GM12878 (cell line): ENCODE measurements at regions not wholly inside any gene's neighbourhood (a gene's known extent, or its start where the extent isn't known, plus 50 kb on each side); places are given as distances from the start of the nearest gene placed in this dataset.

ENCODE experiments used
- ATAC-seq: fragments of 200-7000 bp; cut with Tn5 transposase; 3 replicates; pipeline ENCODE4 v1.9.1; 2020; ENCODE audit warnings: mild to moderate bottlenecking, moderate library complexity
- BruUV-seq: library from RNA; stranded (reverse); fragments of 400-500 nt; replicated peaks from 2 replicates; lab custom pipeline; 2021; lab: Mats Ljungman, UMichigan
- CTCF ChIA-PET: fragments of 300-600 bp; sonication (Branson Sonifier 250); formaldehyde crosslinking; extraction: SDS; loops from one replicate; lab custom pipeline; 2021; ENCODE audit warnings: inconsistent platforms; lab: Yijun Ruan, JAX
- POLR2A ChIA-PET: fragments of 350-600 bp; formaldehyde crosslinking; extraction: SDS; loops from one replicate; lab custom pipeline; 2021; ENCODE audit warnings: inconsistent platforms; lab: Charles Lee
- RAD21 ChIA-PET: fragments of 300-600 bp; sonication (Branson Sonifier 250); formaldehyde crosslinking; loops from one replicate; lab custom pipeline; 2023; ENCODE audit warnings: antibody characterized with exemption; ENCODE audit not compliant: unreplicated experiment; lab: Charles Lee
- SMC1A ChIA-PET: fragments of 300-600 bp; sonication (Branson Sonifier 250); formaldehyde crosslinking; loops from one replicate; lab custom pipeline; 2023; ENCODE audit not compliant: unreplicated experiment, uncharacterized antibody; lab: Charles Lee
- DNase-seq: peaks from one replicate; pipeline ENCODE4 v3.0.0-alpha.2; 2011; ENCODE audit warnings: low read depth, low spot score
- FAIRE-seq: peaks from 3 replicates; lab custom pipeline; 2011; peaks lifted over from hg19 to GRCh38; lab: Jason Lieb, UNC
- H2AFZ ChIP-seq: 2 replicates; pipeline ENCODE4 v1.6.0; 2011; ENCODE audit warnings: low read depth, low read length, control low read depth; ENCODE audit not compliant: control insufficient read depth
- H3K27ac ChIP-seq: 2 replicates; pipeline ENCODE4 v1.5.1; 2011; ENCODE audit warnings: control low read depth; ENCODE audit not compliant: control insufficient read depth, insufficient read depth
- H3K27me3 ChIP-seq, 2 experiments: replicated peaks in 1 of 2; 2 replicates each; pipeline versions ENCODE4 v1.6.0 to v1.6.1; 2011; ENCODE audit warnings: low read length in 1 of 2; ENCODE audit not compliant: control insufficient read depth in 2 of 2, insufficient read depth in 2 of 2
- H3K36me3 ChIP-seq, 2 experiments: 2 replicates each; pipeline ENCODE4 v1.5.1; 2011; ENCODE audit warnings: low read length in 1 of 2; ENCODE audit not compliant: control insufficient read depth in 2 of 2, insufficient read depth in 2 of 2
- H3K4me1 ChIP-seq: 2 replicates; pipeline ENCODE4 v1.6.1; 2011; ENCODE audit warnings: mild to moderate bottlenecking, low read length, moderate library complexity, mixed read lengths; ENCODE audit not compliant: control insufficient read depth, insufficient read depth
- H3K4me2 ChIP-seq: 2 replicates; pipeline ENCODE4 v1.6.0; 2011; ENCODE audit warnings: control low read depth; ENCODE audit not compliant: control insufficient read depth, insufficient read depth
- H3K4me3 ChIP-seq: fragments of 200-600 bp; sonication (generic); 2 replicates; pipeline ENCODE4 v1.5.1; 2016
- H3K79me2 ChIP-seq: 2 replicates; pipeline ENCODE4 v1.6.0; 2011; ENCODE audit warnings: low read length; ENCODE audit not compliant: control insufficient read depth, insufficient read depth
- H3K9ac ChIP-seq: 2 replicates; pipeline ENCODE4 v1.8.0; 2011; ENCODE audit warnings: low read length, control low read depth, mixed read lengths; ENCODE audit not compliant: control insufficient read depth, insufficient read depth
- H3K9me3 ChIP-seq: replicated peaks from 3 replicates; pipeline ENCODE4 v1.5.1; 2011; ENCODE audit warnings: mild to moderate bottlenecking, low read length; ENCODE audit not compliant: control insufficient read depth, insufficient read depth
- H4K20me1 ChIP-seq: 2 replicates; pipeline ENCODE4 v1.6.0; 2011; ENCODE audit not compliant: control insufficient read depth, insufficient read depth
- EP300 ChIP-seq, 2 experiments: fragments of 150-350 bp in 1 of 2; IDR thresholded peaks; 2 replicates each; pipeline ENCODE4 v1.6.1; 2011 to 2012; ENCODE audit warnings: low read depth in 2 of 2, low read length in 2 of 2, borderline replicate concordance in 1 of 2, improper control_type of control experiment in 1 of 2, inconsistent platforms in 1 of 2; ENCODE audit not compliant: control insufficient read depth in 1 of 2
- LARP7 ChIP-seq: fragments of 450-650 bp; IDR thresholded peaks from 2 replicates; pipeline ENCODE4 v1.6.1; 2017; ENCODE audit warnings: mild to moderate bottlenecking
- PAX5 ChIP-seq: IDR thresholded peaks from 2 replicates; pipeline ENCODE4 v1.6.1; 2011; ENCODE audit warnings: low read depth, low read length, borderline replicate concordance
- RAD51 ChIP-seq: fragments of 450-650 bp; IDR thresholded peaks from 2 replicates; pipeline ENCODE4 v1.6.1; 2016; ENCODE audit warnings: moderate library complexity, mild to moderate bottlenecking, inconsistent platforms
- SMAD5 ChIP-seq: IDR thresholded peaks from 2 replicates; pipeline ENCODE4 v1.6.1; 2016; ENCODE audit warnings: antibody characterized with exemption, low read depth
- SREBF2 ChIP-seq: IDR thresholded peaks from 2 replicates; pipeline ENCODE4 v1.6.1; 2012; ENCODE audit warnings: mild to moderate bottlenecking, low read length
- STAT1 ChIP-seq: fragments of 450-650 bp; conservative IDR thresholded peaks from 2 replicates; pipeline ENCODE4 v1.6.1; 2014; ENCODE audit warnings: antibody characterized with exemption, mild to moderate bottlenecking
- ZBED1 ChIP-seq: IDR thresholded peaks from 2 replicates; pipeline ENCODE4 v1.6.1; 2016; ENCODE audit warnings: borderline replicate concordance
- ZNF274 ChIP-seq: IDR thresholded peaks from one replicate; pipeline ENCODE4 v1.8.0; 2011; ENCODE audit not compliant: insufficient read length, insufficient read depth
- ZZZ3 ChIP-seq: IDR thresholded peaks from 2 replicates; pipeline ENCODE4 v1.6.1; 2011; ENCODE audit warnings: low read depth; ENCODE audit not compliant: control insufficient read depth, insufficient read length
- WGBS: methylation state at CpG from one replicate; pipeline ENCODE4 v1.1.6; 2016; ENCODE audit warnings: low lambda C conversion rate; ENCODE audit not compliant: insufficient replicate concordance, insufficient coverage; ENCODE audit errors: missing lambda C conversion rate; 5-methylcytosine and 5-hydroxymethylcytosine counted together
- in situ Hi-C: fragments of 300-500 bp; cut with MboI; formaldehyde crosslinking; loops from 9 replicates; pipeline ENCODE4 v1.14.3; 2018; ENCODE audit warnings: mixed read lengths
- intact Hi-C: fragments of 100-400 bp; cut with micrococcal nuclease; formaldehyde crosslinking; loops from one replicate; pipeline ENCODE4 v1.14.2; 2022; ENCODE audit not compliant: unreplicated experiment
- TF ChIP-seq, protein P1 (sequence below): fragments of 450-650 bp; conservative IDR thresholded peaks from 2 replicates; pipeline ENCODE4 v1.6.1; 2017; ENCODE audit warnings: mild to moderate bottlenecking, moderate library complexity
- TF ChIP-seq, protein P2 (sequence below): fragments of 450-650 bp; IDR thresholded peaks from 2 replicates; pipeline ENCODE4 v1.6.1; 2014; ENCODE audit warnings: mild to moderate bottlenecking
- TF ChIP-seq, protein P3 (sequence below): fragments of 450-650 bp; IDR thresholded peaks from 2 replicates; pipeline ENCODE4 v1.6.1; 2017; ENCODE audit warnings: antibody characterized with exemption, mild to moderate bottlenecking, moderate library complexity
- TF ChIP-seq, protein P4 (sequence below): fragments of 450-650 bp; formaldehyde crosslinking; IDR thresholded peaks from 2 replicates; pipeline ENCODE4 v1.4.0; 2020; ENCODE audit warnings: mild to moderate bottlenecking, moderate library complexity
- TF ChIP-seq, protein P5 (sequence below): IDR thresholded peaks from 2 replicates; pipeline ENCODE4 v1.6.1; 2012; ENCODE audit warnings: low read depth, low read length, improper control_type of control experiment

DNA sequence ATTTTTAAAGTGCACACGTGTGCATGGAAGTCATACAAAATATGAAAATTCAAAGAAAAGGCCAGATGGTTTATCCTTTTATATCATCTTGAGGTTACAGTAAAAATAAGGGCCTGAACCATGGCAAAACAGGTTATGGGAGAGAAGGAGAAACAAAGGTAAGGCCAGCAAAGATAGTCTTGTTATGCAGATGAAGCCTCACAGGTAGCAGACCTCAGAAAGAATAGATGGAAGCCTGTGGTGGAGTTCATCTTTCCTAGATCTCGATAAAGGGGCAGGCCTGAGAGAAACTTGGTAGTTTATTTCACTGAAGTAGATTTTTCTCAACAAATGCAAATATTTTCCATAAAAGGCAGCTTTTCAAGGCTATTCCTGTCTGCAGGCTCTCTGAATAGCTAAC lies 693.8 kb downstream of the KHDRBS2 start:
- DNase-seq = no peak
- in situ Hi-C loops = no loop called here
- SMC1A ChIA-PET = no interaction called here
- TF ChIP-seq ZNF274 = no peak
- no peak for TF ChIP-seq RAD51
- no peak for TF ChIP-seq PAX5
- no peak for TF ChIP-seq SMAD5
- TF ChIP-seq LARP7 = no peak
- TF ChIP-seq, protein P1, sequence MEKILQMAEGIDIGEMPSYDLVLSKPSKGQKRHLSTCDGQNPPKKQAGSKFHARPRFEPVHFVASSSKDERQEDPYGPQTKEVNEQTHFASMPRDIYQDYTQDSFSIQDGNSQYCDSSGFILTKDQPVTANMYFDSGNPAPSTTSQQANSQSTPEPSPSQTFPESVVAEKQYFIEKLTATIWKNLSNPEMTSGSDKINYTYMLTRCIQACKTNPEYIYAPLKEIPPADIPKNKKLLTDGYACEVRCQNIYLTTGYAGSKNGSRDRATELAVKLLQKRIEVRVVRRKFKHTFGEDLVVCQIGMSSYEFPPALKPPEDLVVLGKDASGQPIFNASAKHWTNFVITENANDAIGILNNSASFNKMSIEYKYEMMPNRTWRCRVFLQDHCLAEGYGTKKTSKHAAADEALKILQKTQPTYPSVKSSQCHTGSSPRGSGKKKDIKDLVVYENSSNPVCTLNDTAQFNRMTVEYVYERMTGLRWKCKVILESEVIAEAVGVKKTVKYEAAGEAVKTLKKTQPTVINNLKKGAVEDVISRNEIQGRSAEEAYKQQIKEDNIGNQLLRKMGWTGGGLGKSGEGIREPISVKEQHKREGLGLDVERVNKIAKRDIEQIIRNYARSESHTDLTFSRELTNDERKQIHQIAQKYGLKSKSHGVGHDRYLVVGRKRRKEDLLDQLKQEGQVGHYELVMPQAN = no peak
- TF ChIP-seq, protein P2, sequence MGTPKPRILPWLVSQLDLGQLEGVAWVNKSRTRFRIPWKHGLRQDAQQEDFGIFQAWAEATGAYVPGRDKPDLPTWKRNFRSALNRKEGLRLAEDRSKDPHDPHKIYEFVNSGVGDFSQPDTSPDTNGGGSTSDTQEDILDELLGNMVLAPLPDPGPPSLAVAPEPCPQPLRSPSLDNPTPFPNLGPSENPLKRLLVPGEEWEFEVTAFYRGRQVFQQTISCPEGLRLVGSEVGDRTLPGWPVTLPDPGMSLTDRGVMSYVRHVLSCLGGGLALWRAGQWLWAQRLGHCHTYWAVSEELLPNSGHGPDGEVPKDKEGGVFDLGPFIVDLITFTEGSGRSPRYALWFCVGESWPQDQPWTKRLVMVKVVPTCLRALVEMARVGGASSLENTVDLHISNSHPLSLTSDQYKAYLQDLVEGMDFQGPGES = no peak
- TF ChIP-seq, protein P3, sequence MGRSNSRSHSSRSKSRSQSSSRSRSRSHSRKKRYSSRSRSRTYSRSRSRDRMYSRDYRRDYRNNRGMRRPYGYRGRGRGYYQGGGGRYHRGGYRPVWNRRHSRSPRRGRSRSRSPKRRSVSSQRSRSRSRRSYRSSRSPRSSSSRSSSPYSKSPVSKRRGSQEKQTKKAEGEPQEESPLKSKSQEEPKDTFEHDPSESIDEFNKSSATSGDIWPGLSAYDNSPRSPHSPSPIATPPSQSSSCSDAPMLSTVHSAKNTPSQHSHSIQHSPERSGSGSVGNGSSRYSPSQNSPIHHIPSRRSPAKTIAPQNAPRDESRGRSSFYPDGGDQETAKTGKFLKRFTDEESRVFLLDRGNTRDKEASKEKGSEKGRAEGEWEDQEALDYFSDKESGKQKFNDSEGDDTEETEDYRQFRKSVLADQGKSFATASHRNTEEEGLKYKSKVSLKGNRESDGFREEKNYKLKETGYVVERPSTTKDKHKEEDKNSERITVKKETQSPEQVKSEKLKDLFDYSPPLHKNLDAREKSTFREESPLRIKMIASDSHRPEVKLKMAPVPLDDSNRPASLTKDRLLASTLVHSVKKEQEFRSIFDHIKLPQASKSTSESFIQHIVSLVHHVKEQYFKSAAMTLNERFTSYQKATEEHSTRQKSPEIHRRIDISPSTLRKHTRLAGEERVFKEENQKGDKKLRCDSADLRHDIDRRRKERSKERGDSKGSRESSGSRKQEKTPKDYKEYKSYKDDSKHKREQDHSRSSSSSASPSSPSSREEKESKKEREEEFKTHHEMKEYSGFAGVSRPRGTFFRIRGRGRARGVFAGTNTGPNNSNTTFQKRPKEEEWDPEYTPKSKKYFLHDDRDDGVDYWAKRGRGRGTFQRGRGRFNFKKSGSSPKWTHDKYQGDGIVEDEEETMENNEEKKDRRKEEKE = no peak
- TF ChIP-seq EP300 (IDR thresholded peaks at IDR 0.05; ENCODE audit: borderline replicate concordance in 1 of 2, control insufficient read depth in 1 of 2, low read depth in 2 of 2, low read length in 2 of 2) = no peak
- TF ChIP-seq, protein P4, sequence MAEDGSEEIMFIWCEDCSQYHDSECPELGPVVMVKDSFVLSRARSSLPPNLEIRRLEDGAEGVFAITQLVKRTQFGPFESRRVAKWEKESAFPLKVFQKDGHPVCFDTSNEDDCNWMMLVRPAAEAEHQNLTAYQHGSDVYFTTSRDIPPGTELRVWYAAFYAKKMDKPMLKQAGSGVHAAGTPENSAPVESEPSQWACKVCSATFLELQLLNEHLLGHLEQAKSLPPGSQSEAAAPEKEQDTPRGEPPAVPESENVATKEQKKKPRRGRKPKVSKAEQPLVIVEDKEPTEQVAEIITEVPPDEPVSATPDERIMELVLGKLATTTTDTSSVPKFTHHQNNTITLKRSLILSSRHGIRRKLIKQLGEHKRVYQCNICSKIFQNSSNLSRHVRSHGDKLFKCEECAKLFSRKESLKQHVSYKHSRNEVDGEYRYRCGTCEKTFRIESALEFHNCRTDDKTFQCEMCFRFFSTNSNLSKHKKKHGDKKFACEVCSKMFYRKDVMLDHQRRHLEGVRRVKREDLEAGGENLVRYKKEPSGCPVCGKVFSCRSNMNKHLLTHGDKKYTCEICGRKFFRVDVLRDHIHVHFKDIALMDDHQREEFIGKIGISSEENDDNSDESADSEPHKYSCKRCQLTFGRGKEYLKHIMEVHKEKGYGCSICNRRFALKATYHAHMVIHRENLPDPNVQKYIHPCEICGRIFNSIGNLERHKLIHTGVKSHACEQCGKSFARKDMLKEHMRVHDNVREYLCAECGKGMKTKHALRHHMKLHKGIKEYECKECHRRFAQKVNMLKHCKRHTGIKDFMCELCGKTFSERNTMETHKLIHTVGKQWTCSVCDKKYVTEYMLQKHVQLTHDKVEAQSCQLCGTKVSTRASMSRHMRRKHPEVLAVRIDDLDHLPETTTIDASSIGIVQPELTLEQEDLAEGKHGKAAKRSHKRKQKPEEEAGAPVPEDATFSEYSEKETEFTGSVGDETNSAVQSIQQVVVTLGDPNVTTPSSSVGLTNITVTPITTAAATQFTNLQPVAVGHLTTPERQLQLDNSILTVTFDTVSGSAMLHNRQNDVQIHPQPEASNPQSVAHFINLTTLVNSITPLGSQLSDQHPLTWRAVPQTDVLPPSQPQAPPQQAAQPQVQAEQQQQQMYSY (CRISPR knock-in tag) = no peak
- TF ChIP-seq ZBED1 = no peak
- TF ChIP-seq, protein P5, sequence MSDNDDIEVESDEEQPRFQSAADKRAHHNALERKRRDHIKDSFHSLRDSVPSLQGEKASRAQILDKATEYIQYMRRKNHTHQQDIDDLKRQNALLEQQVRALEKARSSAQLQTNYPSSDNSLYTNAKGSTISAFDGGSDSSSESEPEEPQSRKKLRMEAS = no peak
- no peak for TF ChIP-seq ZZZ3
- TF ChIP-seq STAT1 = no peak
- TF ChIP-seq SREBF2 = no peak

More for the DNA sequence above, 693.8 kb downstream of the KHDRBS2 start:
- ChIA-PET CTCF (no interaction called here), POLR2A (no interaction called here), RAD21 (no interaction called here)
- no peaks in the 10 kb centered on the region for H3K9me3 ChIP-seq
- H3K36me3 ChIP-seq = no peaks in the 10 kb centered on the region
- H3K4me3 ChIP-seq = no peak overlapping the region
- no peak for ATAC-seq
- FAIRE-seq = no peak
- intact Hi-C loops = no loop called here
- no peak overlapping the region for H3K27ac ChIP-seq
- H3K4me2 ChIP-seq = no peak overlapping the region
- H3K9ac ChIP-seq = no peak overlapping the region
- no peaks in the 10 kb centered on the region for H4K20me1 ChIP-seq
- 0% methylated on average over 2 of the region's 2 CpGs for WGBS
- H3K79me2 ChIP-seq = no peaks in the 10 kb centered on the region
- BruUV-seq = no TSS peak
- no peaks in the 10 kb centered on the region for H3K4me1 ChIP-seq
- no peaks in the 10 kb centered on the region for H3K27me3 ChIP-seq
- no peak overlapping the region for H2AFZ ChIP-seq
